Uterus (tissue), 3 donors: ENCODE measurements at regions not wholly inside any gene's neighbourhood (a gene's known extent, or its start where the extent isn't known, plus 50 kb on each side); places are given as distances from the start of the nearest gene placed in this dataset.

ENCODE experiments used
- DNase-seq, 2 donors: peaks; one replicate each; pipeline ENCODE4 v3.0.0-alpha.2; 2019 to 2020
- H3K27ac ChIP-seq, 2 donors: fragments of 200-600 bp; sonication (generic); 1 replicate in 1 of 2; 2 replicates in 1 of 2; pipeline ENCODE4 v1.5.1; 2016 to 2018
- H3K27me3 ChIP-seq, 2 donors: fragments of 200-600 bp; sonication (generic); one replicate each; pipeline ENCODE4 v1.5.1; 2018 to 2019; ENCODE audit warnings: control low read depth in 1 of 2
- H3K36me3 ChIP-seq, 2 donors: fragments of 200-600 bp; sonication (generic); one replicate each; pipeline ENCODE4 v1.5.1; 2019; ENCODE audit warnings: control low read depth in 1 of 2
- H3K4me1 ChIP-seq, 2 donors: fragments of 200-600 bp; sonication (generic); one replicate each; pipeline ENCODE4 v1.5.1; 2018 to 2019; ENCODE audit warnings: control low read depth in 1 of 2
- H3K4me3 ChIP-seq, 2 donors: fragments of 200-600 bp; sonication (generic); 1 replicate in 1 of 2; 2 replicates in 1 of 2; pipeline ENCODE4 v1.5.1; 2018 to 2019; ENCODE audit warnings: mild to moderate bottlenecking in 1 of 2
- H3K9me3 ChIP-seq, 2 donors: fragments of 200-600 bp; sonication (generic); one replicate each; pipeline ENCODE4 v1.5.1; 2019; ENCODE audit warnings: control low read depth in 1 of 2
- POLR2A ChIP-seq, 2 donors: fragments of 450-650 bp; IDR thresholded peaks; one replicate each; pipeline ENCODE4 v1.6.1; 2016; ENCODE audit warnings: antibody characterized with exemption in 2 of 2, mild to moderate bottlenecking in 1 of 2, moderate library complexity in 1 of 2
- intact Hi-C: fragments of 100-400 bp; cut with DNase I; formaldehyde crosslinking; loops from one replicate; pipeline ENCODE4 v1.15.1; 2023; ENCODE audit warnings: low total_unique reads
- TF ChIP-seq, protein P1 (sequence below), 4 experiments: fragments of 200-600 bp in 2 of 4; fragments of 450-650 bp in 2 of 4; sonication (generic) in 2 of 4; IDR thresholded peaks; one replicate each; pipeline ENCODE4 v1.5.1; 2016 to 2019; ENCODE audit warnings: antibody characterized with exemption in 4 of 4, mild to moderate bottlenecking in 2 of 4, moderate library complexity in 1 of 4
- donor health status: DM: yes; HTN: yes; CAD: no.

DNA sequence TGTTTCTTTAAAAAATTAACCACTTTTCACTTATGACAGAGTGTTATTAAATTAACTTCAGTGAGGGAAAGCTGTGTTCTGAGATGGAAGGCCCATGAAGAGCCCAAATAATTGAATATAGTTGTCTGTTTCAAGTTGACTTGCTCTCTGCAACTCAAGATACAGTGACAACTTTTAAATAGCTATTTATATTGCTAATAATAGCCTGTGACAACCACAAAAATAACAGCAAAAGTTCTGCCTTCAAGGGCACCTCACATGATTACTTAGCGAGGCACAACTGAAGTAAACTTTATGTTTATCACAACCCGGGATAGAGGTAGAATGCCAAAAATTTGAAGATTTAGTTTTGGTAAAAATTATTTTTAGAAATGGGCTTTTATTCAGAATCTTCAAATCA is 167.3 kb upstream of the SCN7A start:
- Histone ChIP-seq H3K27me3 (no peaks in the 10 kb centered on the region), H3K36me3 (no peaks in the 10 kb centered on the region), H3K4me1 (no peaks in the 10 kb centered on the region), H3K9me3 (no peaks in the 10 kb centered on the region), H3K4me3 (no peak overlapping the region), H3K27ac (no peak overlapping the region)
- intact Hi-C loops: no loop called here
- DNase-seq: no peak
- TF ChIP-seq, protein P1, sequence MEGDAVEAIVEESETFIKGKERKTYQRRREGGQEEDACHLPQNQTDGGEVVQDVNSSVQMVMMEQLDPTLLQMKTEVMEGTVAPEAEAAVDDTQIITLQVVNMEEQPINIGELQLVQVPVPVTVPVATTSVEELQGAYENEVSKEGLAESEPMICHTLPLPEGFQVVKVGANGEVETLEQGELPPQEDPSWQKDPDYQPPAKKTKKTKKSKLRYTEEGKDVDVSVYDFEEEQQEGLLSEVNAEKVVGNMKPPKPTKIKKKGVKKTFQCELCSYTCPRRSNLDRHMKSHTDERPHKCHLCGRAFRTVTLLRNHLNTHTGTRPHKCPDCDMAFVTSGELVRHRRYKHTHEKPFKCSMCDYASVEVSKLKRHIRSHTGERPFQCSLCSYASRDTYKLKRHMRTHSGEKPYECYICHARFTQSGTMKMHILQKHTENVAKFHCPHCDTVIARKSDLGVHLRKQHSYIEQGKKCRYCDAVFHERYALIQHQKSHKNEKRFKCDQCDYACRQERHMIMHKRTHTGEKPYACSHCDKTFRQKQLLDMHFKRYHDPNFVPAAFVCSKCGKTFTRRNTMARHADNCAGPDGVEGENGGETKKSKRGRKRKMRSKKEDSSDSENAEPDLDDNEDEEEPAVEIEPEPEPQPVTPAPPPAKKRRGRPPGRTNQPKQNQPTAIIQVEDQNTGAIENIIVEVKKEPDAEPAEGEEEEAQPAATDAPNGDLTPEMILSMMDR (IDR thresholded peaks at IDR 0.05): no peak
- no peak for TF ChIP-seq POLR2A (IDR thresholded peaks at IDR 0.05)

DNA sequence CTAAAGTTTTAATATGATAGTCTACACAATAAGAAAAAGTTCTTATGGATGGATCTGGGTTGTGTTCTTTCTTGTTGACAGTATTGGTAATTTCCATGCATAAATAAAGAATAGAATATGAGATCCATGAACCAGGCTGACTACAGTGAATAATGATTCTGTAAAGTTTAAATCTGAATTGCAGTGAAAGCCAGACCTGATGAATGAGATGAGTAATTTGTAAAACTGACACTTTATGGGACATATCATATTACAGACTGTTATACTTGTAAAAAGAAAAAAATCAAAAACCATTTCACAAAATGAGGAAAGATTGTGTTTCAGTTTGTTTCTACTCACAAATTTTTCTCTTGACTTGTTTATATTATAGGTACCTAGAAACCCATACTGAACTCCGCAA is 164.9 kb upstream of the SCN7A start:
- H3K36me3 ChIP-seq: no peaks in the 10 kb centered on the region
- H3K27ac ChIP-seq: no peak overlapping the region
- H3K9me3 ChIP-seq: no peaks in the 10 kb centered on the region
- no peak for DNase-seq
- intact Hi-C loops: no loop called here
- H3K27me3 ChIP-seq: no peaks in the 10 kb centered on the region
- no peak for TF ChIP-seq POLR2A (IDR thresholded peaks at IDR 0.05)
- TF ChIP-seq, protein P1 (IDR thresholded peaks at IDR 0.05): no peak
- H3K4me3 ChIP-seq: no peak overlapping the region
- H3K4me1 ChIP-seq: no peaks in the 10 kb centered on the region

DNA sequence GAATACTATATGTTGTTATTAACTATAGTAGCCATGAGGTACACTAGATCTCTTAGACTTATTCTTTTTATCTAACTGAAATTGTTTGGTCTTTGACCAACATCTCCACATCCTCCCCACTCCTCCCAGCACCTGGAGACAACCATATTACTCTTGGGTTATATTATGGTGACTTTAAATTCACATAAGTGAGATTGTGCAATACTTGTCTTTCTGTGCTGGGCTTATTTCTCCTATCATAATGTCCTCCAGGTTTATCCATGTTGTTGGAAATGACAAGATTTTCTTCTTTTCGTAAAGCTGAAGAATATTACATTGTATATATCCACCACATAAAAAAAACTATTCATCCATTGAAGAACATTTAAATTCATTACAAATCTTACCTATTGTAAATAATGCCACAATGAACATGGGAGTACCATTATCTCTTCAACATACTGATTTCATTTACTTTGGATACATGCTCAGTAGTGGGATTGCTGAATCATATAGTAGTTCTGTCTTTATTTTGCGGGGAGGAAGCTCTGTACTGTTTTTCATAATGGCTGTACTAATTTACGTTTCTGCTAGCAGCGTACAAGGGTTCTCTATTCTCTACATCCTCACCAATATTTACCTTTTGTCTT is 159.2 kb upstream of the SCN7A start:
- no peak for DNase-seq
- TF ChIP-seq, protein P1 (IDR thresholded peaks at IDR 0.05): no peak
- no peak for TF ChIP-seq POLR2A (IDR thresholded peaks at IDR 0.05)
- Histone ChIP-seq H3K36me3 (no peaks in the 10 kb centered on the region), H3K27me3 (no peaks in the 10 kb centered on the region), H3K27ac (no peak overlapping the region), H3K9me3 (no peaks in the 10 kb centered on the region), H3K4me3 (no peak overlapping the region), H3K4me1 (no peaks in the 10 kb centered on the region)
- intact Hi-C loops: no loop called here

DNA sequence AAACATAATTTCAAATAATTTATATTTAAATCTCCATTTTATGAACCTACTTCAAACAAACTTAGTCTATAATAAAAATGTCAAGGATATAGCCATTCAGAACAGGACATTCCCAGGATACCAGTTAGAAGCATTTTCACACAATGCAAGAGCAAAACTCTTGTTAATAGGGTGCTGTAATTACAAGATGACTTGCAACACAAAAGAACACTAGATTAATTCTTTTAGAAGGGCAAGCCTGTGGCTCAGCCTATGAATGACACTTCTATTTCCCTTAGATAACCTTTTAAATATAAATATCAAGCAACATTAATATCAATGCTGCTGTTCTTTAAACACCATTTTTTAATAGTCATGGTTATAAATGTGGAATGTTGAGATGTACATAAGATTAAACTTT is 157.9 kb upstream of the SCN7A start:
- H3K27me3 ChIP-seq: no peaks in the 10 kb centered on the region

DNA sequence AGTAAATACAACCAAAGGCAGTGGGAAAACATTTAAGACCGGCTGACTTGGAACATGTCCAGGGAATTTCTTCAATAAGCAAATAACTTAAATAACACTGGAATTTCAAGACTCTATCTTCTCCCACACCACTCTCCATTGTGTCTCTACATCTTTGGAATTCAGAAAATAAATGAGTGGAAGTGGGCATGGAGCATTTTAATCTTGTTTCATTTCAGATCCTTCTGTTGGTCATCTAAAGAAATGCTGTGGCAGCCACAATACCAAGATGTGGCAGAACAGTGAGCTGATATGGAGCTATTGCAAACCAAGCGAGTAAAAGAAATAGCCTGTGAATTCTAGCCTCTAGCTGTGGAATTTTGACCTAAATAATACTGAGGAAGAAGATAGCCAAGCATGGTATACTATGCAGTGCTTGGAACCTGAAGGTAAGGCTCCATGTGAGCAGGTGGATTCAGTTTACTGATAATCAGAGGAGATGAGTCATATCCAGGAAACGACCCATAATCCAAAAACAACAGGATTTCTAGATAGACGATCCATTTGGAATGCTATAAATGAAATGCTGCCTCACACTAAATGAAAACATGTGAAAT is 157.1 kb upstream of the SCN7A start:
- DNase-seq: no peak
- intact Hi-C loops: no loop called here
- no peak overlapping the region for H3K4me3 ChIP-seq
- H3K4me1 ChIP-seq: no peaks in the 10 kb centered on the region
- TF ChIP-seq, protein P1 (IDR thresholded peaks at IDR 0.05): no peak
- no peak for TF ChIP-seq POLR2A (IDR thresholded peaks at IDR 0.05)
- no peak overlapping the region for H3K27ac ChIP-seq
- no peaks in the 10 kb centered on the region for H3K27me3 ChIP-seq
- H3K36me3 ChIP-seq: no peaks in the 10 kb centered on the region
- no peaks in the 10 kb centered on the region for H3K9me3 ChIP-seq

More for the DNA sequence above, 157.9 kb upstream of the SCN7A start:
- no peak overlapping the region for H3K27ac ChIP-seq
- H3K36me3 ChIP-seq: no peaks in the 10 kb centered on the region
- no peak for TF ChIP-seq POLR2A (IDR thresholded peaks at IDR 0.05)
- TF ChIP-seq, protein P1 (IDR thresholded peaks at IDR 0.05): no peak
- no peaks in the 10 kb centered on the region for H3K9me3 ChIP-seq
- no peaks in the 10 kb centered on the region for H3K4me1 ChIP-seq
- H3K4me3 ChIP-seq: no peak overlapping the region
- intact Hi-C loops: no loop called here
- DNase-seq: no peak
